OCI-LY7 (cell line): ENCODE measurements at regions not wholly inside any gene's neighbourhood (a gene's known extent, or its start where the extent isn't known, plus 50 kb on each side); places are given as distances from the start of the nearest gene placed in this dataset.

Experiments
- CTCF ChIP-seq: fragments of 200-600 bp; sonication (generic); conservative IDR thresholded peaks from 2 replicates; pipeline ENCODE4 v1.5.1; 2014; ENCODE audit warnings: mild to moderate bottlenecking, antibody characterized with exemption, low read length, moderate library complexity, mixed read lengths
- EZH2phosphoT487 ChIP-seq: fragments of 200-600 bp; sonication (generic); IDR thresholded peaks from 2 replicates; pipeline ENCODE4 v1.6.1; 2018; ENCODE audit warnings: low read depth, borderline replicate concordance, mild to moderate bottlenecking, mixed run types, antibody characterized with exemption, low read length, moderate library complexity, mixed read lengths

GRCh38 chr6:22873513-22874136, 304.3 kb downstream of the HDGFL1 start:
- TF ChIP-seq CTCF (no peak), EZH2phosphoT487 (no peak)
